DOHH2 (cell line): ENCODE measurements at regions not wholly inside any gene's neighbourhood (a gene's known extent, or its start where the extent isn't known, plus 50 kb on each side); places are given as distances from the start of the nearest gene placed in this dataset.

ENCODE experiments used
- H3F3A ChIP-seq: fragments of 200-600 bp; sonication (generic), shearing (Covaris generic); 2 replicates; pipeline ENCODE4 v1.6.0; 2016; ENCODE audit warnings: antibody characterized with exemption, mild to moderate bottlenecking; ENCODE audit not compliant: control insufficient read depth, insufficient read depth
- H3K27ac ChIP-seq: fragments of 200-600 bp; sonication (generic); 2 replicates; pipeline ENCODE4 v1.5.1; 2014; ENCODE audit warnings: low read depth, mild to moderate bottlenecking, low read length, moderate library complexity
- H3K27me3 ChIP-seq: fragments of 200-600 bp; sonication (generic); 2 replicates; pipeline ENCODE4 v1.6.1; 2014; ENCODE audit warnings: mild to moderate bottlenecking, low read length, mixed read lengths; ENCODE audit not compliant: control insufficient read depth
- H3K36me3 ChIP-seq: fragments of 200-600 bp; sonication (generic); 2 replicates; pipeline ENCODE4 v1.6.1; 2014; ENCODE audit warnings: mild to moderate bottlenecking, low read length, moderate library complexity, mixed read lengths; ENCODE audit not compliant: control insufficient read depth
- H3K4me1 ChIP-seq: fragments of 200-600 bp; sonication (generic); 2 replicates; pipeline ENCODE4 v1.6.1; 2014; ENCODE audit warnings: mild to moderate bottlenecking, low read length, mixed read lengths; ENCODE audit not compliant: control insufficient read depth
- H3K4me2 ChIP-seq: fragments of 200-600 bp; sonication (generic); 2 replicates; pipeline ENCODE4 v1.6.0; 2014; ENCODE audit warnings: mild to moderate bottlenecking, low read length, moderate library complexity
- H3K4me3 ChIP-seq: fragments of 200-600 bp; sonication (generic); 2 replicates; pipeline ENCODE4 v1.5.1; 2014; ENCODE audit warnings: mild to moderate bottlenecking, low read length, mixed read lengths
- H3K79me2 ChIP-seq: fragments of 200-600 bp; sonication (generic); 2 replicates; pipeline ENCODE4 v1.6.1; 2014; ENCODE audit warnings: mild to moderate bottlenecking, low read length, mixed read lengths; ENCODE audit not compliant: control insufficient read depth
- H3K9me2 ChIP-seq: fragments of 200-600 bp; sonication (generic); replicated peaks from 2 replicates; pipeline ENCODE4 v1.6.1; 2014; ENCODE audit warnings: mild to moderate bottlenecking, low read length, mixed read lengths; ENCODE audit not compliant: control insufficient read depth
- H3K9me3 ChIP-seq: fragments of 200-600 bp; sonication (generic); 2 replicates; pipeline ENCODE4 v1.6.1; 2014; ENCODE audit warnings: antibody characterized with exemption, low read length, mixed read lengths; ENCODE audit not compliant: control insufficient read depth, insufficient read depth
- H4K20me1 ChIP-seq: fragments of 200-600 bp; sonication (generic); 2 replicates; pipeline ENCODE4 v1.6.0; 2014; ENCODE audit warnings: low read depth, mild to moderate bottlenecking, antibody characterized with exemption, low read length, moderate library complexity; ENCODE audit not compliant: control insufficient read depth, insufficient read depth
- EZH2phosphoT487 ChIP-seq: fragments of 200-600 bp; sonication (generic); IDR thresholded peaks from 2 replicates; pipeline ENCODE4 v1.6.1; 2017; ENCODE audit warnings: borderline replicate concordance, mild to moderate bottlenecking, antibody characterized with exemption, low read length, moderate library complexity, mixed read lengths
- TF ChIP-seq, protein P1 (sequence below): fragments of 200-600 bp; sonication (generic); IDR thresholded peaks from one replicate; pipeline ENCODE4 v1.5.1; 2014; ENCODE audit warnings: antibody characterized with exemption, mild to moderate bottlenecking, low read depth, low read length; ENCODE audit not compliant: poor library complexity, severe bottlenecking

DNA sequence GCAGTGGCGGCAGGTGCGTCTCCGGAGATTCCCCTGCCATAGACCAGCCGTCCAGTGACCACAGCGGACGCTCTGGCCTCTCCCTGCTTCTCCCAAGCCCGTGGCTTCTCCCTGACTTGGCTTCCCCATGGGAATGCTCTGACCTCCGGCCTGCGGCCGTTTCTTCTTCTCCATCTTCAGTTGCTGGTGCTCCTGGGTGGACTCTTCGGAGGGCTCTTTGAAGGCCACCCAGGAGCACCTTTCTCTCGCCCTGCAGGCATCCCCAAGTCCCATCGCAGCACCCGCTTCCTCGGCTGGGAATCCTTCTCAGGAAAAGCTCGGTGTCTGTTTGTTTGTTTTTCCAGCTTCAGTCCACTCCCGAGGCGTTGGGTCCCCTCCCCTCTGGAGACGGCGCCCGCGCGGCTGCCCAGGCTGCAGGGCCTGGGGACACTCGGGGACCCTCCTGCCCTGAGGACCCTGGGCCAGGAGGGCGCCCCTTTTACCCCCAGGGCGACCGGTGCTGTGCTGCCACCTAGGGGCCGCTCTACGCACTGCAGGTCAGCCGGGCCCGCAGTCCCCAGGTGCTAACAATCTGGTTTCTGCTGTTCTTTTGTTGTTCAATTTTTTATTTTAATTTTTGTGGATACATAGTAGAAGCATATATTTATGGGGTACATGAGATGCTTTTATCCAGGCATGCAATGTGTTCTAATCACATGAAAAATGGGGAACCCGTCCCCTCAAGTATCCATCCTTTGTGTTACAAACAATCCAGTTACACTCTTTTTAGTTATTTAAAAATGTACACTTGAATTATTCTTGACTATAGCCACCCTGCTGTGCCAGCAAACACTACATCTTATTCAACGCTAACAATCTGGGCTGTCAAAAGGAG, 197.9 kb upstream of the ADAMTS16 start:
- TF ChIP-seq, protein P1, sequence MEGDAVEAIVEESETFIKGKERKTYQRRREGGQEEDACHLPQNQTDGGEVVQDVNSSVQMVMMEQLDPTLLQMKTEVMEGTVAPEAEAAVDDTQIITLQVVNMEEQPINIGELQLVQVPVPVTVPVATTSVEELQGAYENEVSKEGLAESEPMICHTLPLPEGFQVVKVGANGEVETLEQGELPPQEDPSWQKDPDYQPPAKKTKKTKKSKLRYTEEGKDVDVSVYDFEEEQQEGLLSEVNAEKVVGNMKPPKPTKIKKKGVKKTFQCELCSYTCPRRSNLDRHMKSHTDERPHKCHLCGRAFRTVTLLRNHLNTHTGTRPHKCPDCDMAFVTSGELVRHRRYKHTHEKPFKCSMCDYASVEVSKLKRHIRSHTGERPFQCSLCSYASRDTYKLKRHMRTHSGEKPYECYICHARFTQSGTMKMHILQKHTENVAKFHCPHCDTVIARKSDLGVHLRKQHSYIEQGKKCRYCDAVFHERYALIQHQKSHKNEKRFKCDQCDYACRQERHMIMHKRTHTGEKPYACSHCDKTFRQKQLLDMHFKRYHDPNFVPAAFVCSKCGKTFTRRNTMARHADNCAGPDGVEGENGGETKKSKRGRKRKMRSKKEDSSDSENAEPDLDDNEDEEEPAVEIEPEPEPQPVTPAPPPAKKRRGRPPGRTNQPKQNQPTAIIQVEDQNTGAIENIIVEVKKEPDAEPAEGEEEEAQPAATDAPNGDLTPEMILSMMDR: peak; percentile 89
- no peak for TF ChIP-seq EZH2phosphoT487
- no peaks in the 10 kb centered on the region for H3K27me3 ChIP-seq
- H3F3A ChIP-seq: no peaks in the 10 kb centered on the region
- no peak overlapping the region for H3K4me3 ChIP-seq
- no peaks in the 10 kb centered on the region for H3K79me2 ChIP-seq
- H3K9me3 ChIP-seq: no peaks in the 10 kb centered on the region
- H4K20me1 ChIP-seq: no peaks in the 10 kb centered on the region
- no peak overlapping the region for H3K4me2 ChIP-seq
- no peaks in the 10 kb centered on the region for H3K36me3 ChIP-seq
- no peak overlapping the region for H3K27ac ChIP-seq
- H3K9me2 ChIP-seq: no peaks in the 10 kb centered on the region
- H3K4me1 ChIP-seq: no peaks in the 10 kb centered on the region

DNA sequence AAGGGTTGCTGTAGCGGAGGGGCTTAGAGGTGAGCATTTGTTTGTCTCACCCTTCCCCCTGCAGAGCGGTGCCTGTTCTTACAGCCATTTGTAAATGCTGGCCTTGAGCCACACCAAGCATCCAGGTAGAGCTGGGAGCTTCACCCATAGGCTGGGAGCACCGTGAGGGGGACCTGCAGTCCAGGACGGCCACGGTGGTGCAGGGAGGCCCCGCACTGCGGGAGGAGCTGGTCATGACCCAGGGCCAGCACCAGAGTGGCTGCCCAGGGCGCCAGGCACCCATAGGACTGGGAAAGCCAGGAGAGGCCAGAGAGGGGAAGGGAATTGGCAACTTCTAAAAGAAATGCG, 197.3 kb upstream of the ADAMTS16 start:
- Histone ChIP-seq H4K20me1 (no peaks in the 10 kb centered on the region), H3K4me1 (no peaks in the 10 kb centered on the region), H3K27ac (no peak overlapping the region), H3K27me3 (no peaks in the 10 kb centered on the region), H3K36me3 (no peaks in the 10 kb centered on the region), H3K9me2 (no peaks in the 10 kb centered on the region), H3K9me3 (no peaks in the 10 kb centered on the region), H3F3A (no peaks in the 10 kb centered on the region), H3K4me2 (no peak overlapping the region), H3K4me3 (no peak overlapping the region), H3K79me2 (no peaks in the 10 kb centered on the region)
- no peak for TF ChIP-seq EZH2phosphoT487
- TF ChIP-seq, protein P1: no peak

DNA sequence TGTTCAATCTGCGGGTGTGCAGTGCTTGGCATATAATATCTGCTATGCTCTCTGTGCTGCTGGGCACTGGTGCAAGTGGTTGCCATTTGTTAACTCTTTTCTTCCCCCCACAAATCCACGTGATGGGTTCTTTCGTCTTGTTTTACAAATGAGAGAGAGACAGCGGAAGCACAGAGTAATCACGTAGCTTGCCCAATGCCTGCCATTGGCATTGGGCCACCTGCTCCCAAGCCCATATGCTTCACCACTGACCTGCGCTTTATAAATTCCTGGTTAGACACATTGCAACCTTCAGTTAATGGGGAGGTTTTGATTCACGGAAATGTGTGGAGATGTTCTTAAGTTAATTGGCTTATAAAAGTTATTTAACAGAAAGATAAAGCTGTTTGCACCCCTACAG, 194.8 kb upstream of the ADAMTS16 start:
- Histone ChIP-seq H4K20me1 (no peaks in the 10 kb centered on the region), H3K27me3 (no peaks in the 10 kb centered on the region), H3K4me1 (no peaks in the 10 kb centered on the region), H3K4me2 (no peak overlapping the region), H3K36me3 (no peaks in the 10 kb centered on the region), H3K4me3 (no peak overlapping the region), H3K9me2 (no peaks in the 10 kb centered on the region), H3K27ac (no peak overlapping the region), H3F3A (no peaks in the 10 kb centered on the region), H3K79me2 (no peaks in the 10 kb centered on the region), H3K9me3 (no peaks in the 10 kb centered on the region)
- TF ChIP-seq, protein P1: no peak
- no peak for TF ChIP-seq EZH2phosphoT487
